ENCODE measurements at regions not wholly inside any gene's neighbourhood (a gene's known extent, or its start where the extent isn't known, plus 50 kb on each side); places are given as distances from the start of the nearest gene placed in this dataset.

DNA sequence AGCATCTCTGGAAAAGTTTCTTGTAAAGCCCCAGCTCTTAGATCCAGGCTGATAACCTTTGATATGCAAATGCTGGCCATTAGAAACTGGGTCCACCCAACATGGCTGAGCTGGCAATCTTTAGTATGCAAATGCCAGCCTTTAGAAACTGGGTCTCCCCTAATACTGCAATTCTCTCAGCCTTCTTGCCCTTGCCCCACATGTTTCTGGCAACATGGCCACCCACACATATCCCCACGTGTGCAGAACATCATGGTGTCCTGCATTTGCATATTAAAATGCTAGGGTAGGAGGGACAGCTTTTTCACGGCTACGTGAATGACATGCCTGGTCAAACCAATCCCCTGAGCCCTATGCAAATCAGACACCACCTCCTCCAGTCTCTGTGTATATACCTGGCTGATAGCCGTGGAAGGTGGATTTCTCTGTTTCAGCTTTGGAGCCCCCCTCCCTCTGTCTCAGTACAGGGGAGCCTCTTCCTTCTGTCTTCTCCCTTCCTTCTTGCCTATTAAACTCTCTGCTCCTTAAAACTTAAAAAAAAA is 344.0 kb upstream of the NWD2 start:
- TF ChIP-seq ZNF274 (IDR thresholded peaks at IDR 0.05; ENCODE audit: borderline replicate concordance, low read depth, low read length) (no peak), SIN3A (IDR thresholded peaks at IDR 0.05; ENCODE audit: borderline replicate concordance in 2 of 2, control insufficient read depth in 1 of 2, low read depth in 2 of 2, low read length in 2 of 2) (no peak), POLR2G (IDR thresholded peaks at IDR 0.05; ENCODE audit: low read depth, low read length) (no peak), NR2C2 (CRISPR knock-in tag; IDR thresholded peaks at IDR 0.05) (no peak), NR2C2 (tag; IDR thresholded peaks at IDR 0.05) (no peak), TAF15 (IDR thresholded peaks at IDR 0.05; ENCODE audit: low read depth, low read length) (no peak), ZBTB8A (IDR thresholded peaks at IDR 0.05; ENCODE audit: partially characterized antibody) (no peak), TCF7L2 (IDR thresholded peaks at IDR 0.05; ENCODE audit: low read depth, low read length) (no peak)
- TF ChIP-seq, protein P1, sequence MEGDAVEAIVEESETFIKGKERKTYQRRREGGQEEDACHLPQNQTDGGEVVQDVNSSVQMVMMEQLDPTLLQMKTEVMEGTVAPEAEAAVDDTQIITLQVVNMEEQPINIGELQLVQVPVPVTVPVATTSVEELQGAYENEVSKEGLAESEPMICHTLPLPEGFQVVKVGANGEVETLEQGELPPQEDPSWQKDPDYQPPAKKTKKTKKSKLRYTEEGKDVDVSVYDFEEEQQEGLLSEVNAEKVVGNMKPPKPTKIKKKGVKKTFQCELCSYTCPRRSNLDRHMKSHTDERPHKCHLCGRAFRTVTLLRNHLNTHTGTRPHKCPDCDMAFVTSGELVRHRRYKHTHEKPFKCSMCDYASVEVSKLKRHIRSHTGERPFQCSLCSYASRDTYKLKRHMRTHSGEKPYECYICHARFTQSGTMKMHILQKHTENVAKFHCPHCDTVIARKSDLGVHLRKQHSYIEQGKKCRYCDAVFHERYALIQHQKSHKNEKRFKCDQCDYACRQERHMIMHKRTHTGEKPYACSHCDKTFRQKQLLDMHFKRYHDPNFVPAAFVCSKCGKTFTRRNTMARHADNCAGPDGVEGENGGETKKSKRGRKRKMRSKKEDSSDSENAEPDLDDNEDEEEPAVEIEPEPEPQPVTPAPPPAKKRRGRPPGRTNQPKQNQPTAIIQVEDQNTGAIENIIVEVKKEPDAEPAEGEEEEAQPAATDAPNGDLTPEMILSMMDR (IDR thresholded peaks at IDR 0.05 in 2 of 3, conservative IDR thresholded peaks at IDR 0.05 in 1 of 3; ENCODE audit: insufficient read depth in 2 of 3, low read depth in 1 of 3, low read length in 3 of 3): no peak
